ENCODE measurements at regions not wholly inside any gene's neighbourhood (a gene's known extent, or its start where the extent isn't known, plus 50 kb on each side); places are given as distances from the start of the nearest gene placed in this dataset.

- ATAC-seq = no peak
- H3K9ac ChIP-seq (ENCODE audit: insufficient read depth, low read depth, low read length) = no peak overlapping the region
- no peak for DNase-seq (ENCODE audit: low spot score)
- H3K27ac ChIP-seq (ENCODE audit: extremely low read length, insufficient read depth, low read length) = no peak overlapping the region
- H3K27me3 ChIP-seq (ENCODE audit: control insufficient read depth in 1 of 2, insufficient read depth in 2 of 2, low read length in 2 of 2) = no peaks in the 10 kb centered on the region
- TF ChIP-seq ZNF143 (CRISPR knock-in tag; IDR thresholded peaks at IDR 0.05) = no peak
- TF ChIP-seq ZNF567 (CRISPR knock-in tag; IDR thresholded peaks at IDR 0.05; ENCODE audit: borderline replicate concordance) = no peak
- no peak for TF ChIP-seq TEF (CRISPR knock-in tag; IDR thresholded peaks at IDR 0.05)
- TF ChIP-seq CHD4 (IDR thresholded peaks at IDR 0.05; ENCODE audit: borderline replicate concordance, low read length) = no peak
- TF ChIP-seq ZSCAN12 (CRISPR knock-in tag; IDR thresholded peaks at IDR 0.05) = no peak
- TF ChIP-seq RBAK (CRISPR knock-in tag; IDR thresholded peaks at IDR 0.05) = no peak
- no peak for TF ChIP-seq TRAFD1 (CRISPR knock-in tag; IDR thresholded peaks at IDR 0.05; ENCODE audit: borderline replicate concordance)
- no peak for TF ChIP-seq CBX1 (IDR thresholded peaks at IDR 0.05; ENCODE audit: low read depth)
- TF ChIP-seq ZSCAN31 (CRISPR knock-in tag; IDR thresholded peaks at IDR 0.05; ENCODE audit: low read depth) = no peak
- no peak for TF ChIP-seq FOXO4 (CRISPR knock-in tag; conservative IDR thresholded peaks at IDR 0.05)
- TF ChIP-seq HOXA9 (CRISPR knock-in tag; IDR thresholded peaks at IDR 0.05; ENCODE audit: borderline replicate concordance) = no peak
- TF ChIP-seq FOXJ3 (CRISPR knock-in tag; IDR thresholded peaks at IDR 0.05; ENCODE audit: borderline replicate concordance) = no peak
- no peak for TF ChIP-seq PITX1 (CRISPR knock-in tag; IDR thresholded peaks at IDR 0.05)
- no peak for TF ChIP-seq HNRNPUL1 (IDR thresholded peaks at IDR 0.05; ENCODE audit: low read depth, low read length)
- no peak for TF ChIP-seq ZIK1 (CRISPR knock-in tag; IDR thresholded peaks at IDR 0.05; ENCODE audit: borderline replicate concordance, low read depth)
- TF ChIP-seq NPAS2 (CRISPR knock-in tag; IDR thresholded peaks at IDR 0.05; ENCODE audit: borderline replicate concordance) = no peak
- ChIA-PET POLR2A (no interaction called here), CTCF (ENCODE audit: low intra/inter-chr PET ratio, low total read pairs) (no interaction called here)
- no peak overlapping the region for H3K4me2 ChIP-seq (ENCODE audit: low read depth, low read length)
- H3K9me3 ChIP-seq (ENCODE audit: low read length) = no peaks in the 10 kb centered on the region
- H3K4me1 ChIP-seq (ENCODE audit: insufficient read depth, low read length) = peaks cover 4% of the 10 kb centered on the region; the same call in 1 of the 2 replicates
- H3K36me3 ChIP-seq (replicated peaks in 1 of 2; ENCODE audit: control insufficient read depth in 1 of 2, insufficient read depth in 2 of 2, low read length in 2 of 2) = no peaks in the 10 kb centered on the region
- WGBS (ENCODE audit: low lambda C conversion rate) = 52% methylated on average over 6 of the region's 6 CpGs
- no peaks in the 10 kb centered on the region for H4K20me1 ChIP-seq (ENCODE audit: insufficient read depth, low read length)
- H3K4me3 ChIP-seq (replicated peaks in 1 of 3; ENCODE audit: insufficient read depth in 1 of 3, low read depth in 2 of 3, low read length in 3 of 3) = no peak overlapping the region
- in situ Hi-C loops (cut with HindIII; ENCODE audit: extremely low pct_ligation_motif_present, low pct_unique_long_range_greater_than_20kb) = no loop called here
- H3K79me2 ChIP-seq (ENCODE audit: insufficient read depth, low read length) = no peaks in the 10 kb centered on the region
- H2AFZ ChIP-seq (ENCODE audit: low read length) = no peak overlapping the region
- intact Hi-C loops (cut with micrococcal nuclease; ENCODE audit: unreplicated experiment) = no loop called here
- no TSS peak for BruUV-seq (replicated peaks)
- FAIRE-seq = no peak
Measured at GRCh38 chr20:10747019-10747418, 73.2 kb upstream of the JAG1 start.
